ENCODE measurements at regions not wholly inside any gene's neighbourhood (a gene's known extent, or its start where the extent isn't known, plus 50 kb on each side); places are given as distances from the start of the nearest gene placed in this dataset.

DNA sequence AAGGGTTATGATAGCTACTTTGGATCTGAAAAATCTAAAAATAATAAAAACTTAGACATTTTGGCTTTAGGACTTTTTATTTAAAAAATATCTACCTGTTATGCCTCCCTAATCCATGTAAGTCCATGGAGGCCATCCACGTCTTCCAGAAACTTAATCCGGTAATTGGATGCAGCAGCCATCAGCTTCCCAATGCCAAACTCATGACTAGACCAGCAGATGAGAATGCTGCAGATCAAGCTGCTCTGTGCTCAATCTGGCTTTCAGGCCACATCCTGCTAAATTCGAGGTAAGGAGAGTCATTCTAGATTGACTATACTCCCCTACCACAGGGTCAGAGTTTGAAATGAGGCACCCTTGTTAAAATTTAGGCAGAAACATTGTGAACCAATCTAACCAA lies 168.5 kb upstream of the TCERG1L start:
- no peak for DNase-seq (ENCODE audit: low read depth in 1 of 2, low spot score in 1 of 2)

DNA sequence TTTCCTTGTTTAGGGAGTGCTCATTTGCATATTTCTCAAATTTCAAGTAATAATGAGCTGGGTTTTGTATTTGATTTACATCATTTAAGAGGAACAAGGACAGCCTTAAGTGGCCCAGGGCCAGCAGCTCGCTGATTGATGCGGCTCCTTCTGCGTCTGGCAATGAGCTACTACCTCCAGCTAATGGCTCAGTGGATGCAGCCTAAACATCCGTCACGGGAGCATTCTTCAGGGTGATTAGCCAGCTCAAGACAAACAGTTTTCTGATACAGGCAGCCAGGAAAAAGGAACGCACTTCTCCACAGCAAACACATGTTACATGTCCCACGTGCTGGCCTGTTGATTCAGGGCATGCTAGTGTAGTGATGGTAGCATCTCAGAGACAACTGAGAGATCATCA lies 169.3 kb upstream of the TCERG1L start:
- no peak for DNase-seq (ENCODE audit: low read depth in 1 of 2, low spot score in 1 of 2)

DNA sequence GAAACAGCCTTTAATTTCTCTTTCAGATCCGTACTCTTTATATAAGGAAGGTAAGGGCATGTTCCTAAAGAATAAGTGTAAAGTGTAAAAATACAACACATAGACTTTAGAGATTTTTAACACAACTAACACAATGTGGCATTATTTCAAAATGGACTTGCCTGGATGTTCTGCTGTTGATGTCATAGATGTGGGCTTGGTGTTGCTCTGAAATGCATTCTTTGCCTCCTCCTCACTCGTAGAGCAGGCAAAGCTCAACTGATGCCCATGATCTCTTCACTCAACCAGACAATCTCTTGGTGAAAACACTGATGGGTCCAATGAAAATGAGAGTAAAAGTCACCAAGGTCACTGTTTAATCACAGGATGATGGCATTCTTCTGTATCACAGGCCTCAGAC lies 174.2 kb upstream of the TCERG1L start:
- DNase-seq (ENCODE audit: low read depth in 1 of 2, low spot score in 1 of 2) = no peak

DNA sequence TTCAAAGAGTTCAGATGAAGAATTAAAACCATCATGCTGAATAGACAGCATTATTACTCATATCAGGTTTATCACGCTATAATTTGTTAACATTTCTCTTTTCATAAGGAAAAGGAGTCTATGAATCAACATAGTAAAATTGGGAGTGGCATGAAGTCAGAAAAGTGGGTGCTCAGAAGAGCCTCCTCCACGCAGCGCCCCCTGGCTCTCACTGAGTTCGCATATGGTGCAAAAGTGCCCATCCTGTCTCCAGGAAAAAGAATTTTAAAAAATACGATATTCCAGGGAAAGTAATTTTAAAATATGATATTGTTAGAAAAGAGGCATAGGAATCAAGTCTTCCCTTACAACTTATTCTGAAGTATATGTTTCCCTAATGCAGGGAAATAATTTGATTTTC lies 176.3 kb upstream of the TCERG1L start:
- no peak for DNase-seq (ENCODE audit: low read depth in 1 of 2, low spot score in 1 of 2)

DNA sequence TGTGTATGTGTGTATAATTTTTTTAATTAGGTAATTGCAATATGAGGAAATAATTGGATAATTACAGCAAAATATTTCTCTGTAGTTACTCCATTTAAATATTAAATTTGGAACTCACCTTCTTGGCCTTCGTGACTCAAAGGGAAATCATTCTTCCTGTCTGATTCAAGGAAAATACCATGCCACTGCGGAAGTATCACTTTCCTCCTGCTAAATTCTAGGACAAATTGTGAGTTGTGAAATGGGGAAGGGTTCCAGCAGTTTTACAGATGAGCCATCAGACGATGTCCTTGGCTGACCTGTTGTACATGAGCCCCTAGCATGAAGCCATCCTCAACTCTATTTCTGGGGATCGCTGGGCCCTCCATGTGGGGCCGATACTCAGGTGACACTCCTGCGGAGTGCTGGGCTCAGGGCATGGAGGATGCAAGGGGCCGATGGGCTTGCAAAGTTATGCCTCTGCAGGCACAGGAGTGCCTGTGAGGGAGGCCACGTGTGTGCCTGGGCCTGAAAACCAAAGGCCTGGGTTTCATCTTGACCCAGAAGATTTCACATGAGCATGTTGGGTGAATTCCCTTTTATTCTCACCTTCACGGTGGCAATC lies 179.6 kb upstream of the TCERG1L start:
- DNase-seq (ENCODE audit: low read depth in 1 of 2, low spot score in 1 of 2) = no peak

DNA sequence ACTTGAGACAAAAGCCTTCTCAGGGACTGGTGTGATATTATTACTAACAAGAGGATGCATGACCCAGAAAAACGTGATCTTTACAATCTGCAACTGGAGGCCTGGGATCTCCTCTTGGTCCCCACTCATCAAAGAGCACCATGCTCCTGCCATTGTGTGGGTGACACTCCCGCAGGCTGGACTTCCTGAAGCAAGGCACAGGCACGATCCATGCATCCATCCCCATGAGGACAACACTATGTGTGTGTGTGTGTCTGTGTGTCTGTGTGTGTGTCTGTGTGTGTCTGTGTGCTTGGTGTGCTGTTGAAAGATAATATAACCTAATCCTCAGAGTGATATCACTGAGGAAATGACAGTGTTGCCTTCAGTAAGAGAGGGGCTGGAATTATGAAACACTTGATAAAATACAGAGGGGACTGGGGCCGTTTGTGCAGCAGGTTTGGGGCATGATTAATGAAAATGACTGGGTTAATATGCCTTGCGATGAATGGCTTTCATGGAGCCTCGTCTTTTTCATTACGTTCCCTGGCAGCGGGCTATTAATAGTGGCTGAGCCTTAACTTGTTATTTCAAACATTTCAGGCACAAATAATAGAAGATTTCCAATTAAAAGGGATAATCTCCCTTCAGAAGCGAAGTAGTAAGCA lies 180.8 kb upstream of the TCERG1L start:
- no peak for DNase-seq (ENCODE audit: low read depth in 1 of 2, low spot score in 1 of 2)

DNA sequence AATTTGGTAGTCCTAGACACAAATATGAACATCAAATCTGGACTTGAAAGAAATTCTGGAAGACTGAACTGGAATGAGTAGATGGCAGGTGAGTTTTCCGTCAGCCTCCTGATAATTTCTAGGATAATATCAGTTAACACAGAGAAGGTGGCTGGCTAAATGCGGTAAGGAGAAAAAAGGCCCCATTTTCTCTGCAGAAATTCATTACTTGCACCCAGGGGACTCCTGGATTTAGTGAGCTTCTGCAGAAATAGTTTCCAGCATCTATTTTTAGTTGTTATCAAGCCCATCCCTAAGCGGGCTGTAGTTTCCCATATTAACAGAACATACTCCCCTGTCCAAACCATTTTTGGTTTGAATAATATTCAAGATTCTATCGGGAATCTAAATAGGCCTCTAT lies 181.9 kb upstream of the TCERG1L start:
- DNase-seq (ENCODE audit: low read depth in 1 of 2, low spot score in 1 of 2) = no peak

DNA sequence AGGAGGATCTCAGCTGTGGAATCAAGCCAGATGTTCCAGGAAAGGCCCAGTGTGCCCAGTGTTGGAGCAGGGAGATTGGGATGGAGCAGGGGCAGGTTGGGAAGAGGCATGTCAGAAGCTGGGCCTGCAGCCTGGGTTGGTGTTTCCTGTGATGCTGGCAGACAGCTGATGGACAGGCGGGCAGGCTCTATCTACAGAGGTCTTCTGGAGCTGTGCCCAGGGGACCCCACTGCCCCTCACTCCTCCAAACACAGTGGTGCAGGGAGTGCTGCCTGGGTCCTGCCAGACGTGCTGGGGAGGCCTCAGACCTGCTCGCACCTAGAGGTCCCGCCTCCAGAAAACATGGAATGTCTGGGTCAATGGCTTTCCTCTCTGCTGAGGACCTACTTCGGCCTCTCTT lies 182.9 kb upstream of the TCERG1L start:
- DNase-seq (ENCODE audit: low read depth in 1 of 2, low spot score in 1 of 2) = no peak

DNA sequence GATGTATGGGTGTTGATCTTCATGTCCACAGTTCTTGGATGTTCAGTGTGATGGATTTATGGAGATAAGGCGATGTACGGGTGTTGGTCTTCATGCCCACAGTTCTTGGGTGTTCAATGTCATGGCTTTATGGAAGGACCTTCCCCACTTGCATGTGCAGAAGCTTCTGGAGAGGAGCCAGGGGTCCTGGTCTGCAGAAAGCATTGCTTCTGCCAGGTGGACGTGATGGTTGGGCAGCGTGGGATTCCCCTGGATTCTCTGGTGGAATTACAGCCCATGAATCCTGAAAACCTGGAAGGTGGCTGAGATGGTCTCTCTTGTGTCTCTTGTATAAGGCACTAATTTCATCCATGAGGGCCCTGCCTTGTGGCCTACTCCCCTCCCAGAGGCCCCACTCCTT lies 183.7 kb upstream of the TCERG1L start:
- no peak for DNase-seq (ENCODE audit: low read depth in 1 of 2, low spot score in 1 of 2)

DNA sequence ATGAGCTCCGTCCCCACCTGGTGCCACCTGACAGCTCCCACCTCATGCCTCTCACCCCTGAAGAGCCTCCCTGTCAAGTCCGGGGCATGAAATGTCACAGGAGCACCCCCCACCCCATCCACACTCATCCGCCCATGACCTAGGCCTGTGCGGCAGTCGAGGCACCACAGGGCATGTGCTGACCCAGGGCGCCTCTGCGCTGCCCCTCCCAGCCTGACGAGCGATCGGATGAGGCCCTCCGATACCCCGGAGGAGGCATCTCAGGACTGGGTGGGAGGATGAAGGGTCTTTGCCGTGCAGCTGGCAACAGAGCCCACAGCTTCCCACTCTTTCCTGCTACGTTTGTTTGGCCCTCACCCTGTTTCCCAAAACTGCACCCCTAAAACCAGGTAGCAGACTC lies 184.4 kb upstream of the TCERG1L start:
- DNase-seq (ENCODE audit: low read depth in 1 of 2, low spot score in 1 of 2) = no peak

DNA sequence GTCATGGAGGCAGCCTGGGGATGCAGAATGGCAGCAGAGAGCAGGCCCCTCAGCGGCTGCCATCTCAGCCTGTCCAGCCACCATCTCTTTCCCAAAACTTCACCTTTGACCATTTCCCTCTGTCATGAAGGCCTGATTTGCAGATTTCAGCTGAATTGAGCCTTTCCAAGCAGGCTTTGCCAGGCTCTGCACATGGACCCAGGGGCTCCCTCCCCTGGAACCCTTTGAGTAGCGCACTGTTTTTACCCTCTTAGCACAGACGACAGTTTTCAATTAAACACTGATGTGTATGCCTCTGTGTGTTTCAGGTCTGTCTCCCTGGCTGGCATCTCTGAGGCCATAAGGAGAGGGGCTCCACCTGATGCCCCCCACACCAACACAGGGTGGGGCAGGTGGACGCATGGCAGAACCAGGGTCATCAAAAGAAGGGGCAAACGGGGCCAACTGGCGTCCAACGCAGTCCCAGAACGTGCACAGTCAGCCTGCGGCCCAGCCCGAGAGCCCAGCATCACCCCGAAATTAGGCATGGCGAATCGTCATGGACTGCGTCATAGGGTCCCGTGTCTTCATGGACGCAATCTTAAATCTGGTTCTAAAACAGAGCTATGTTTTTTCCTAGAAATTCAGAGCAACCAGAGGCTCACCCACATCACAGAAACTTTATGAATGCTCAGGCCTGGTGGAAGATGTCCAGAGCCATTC lies 185.0 kb upstream of the TCERG1L start:
- no peak for DNase-seq (ENCODE audit: low read depth in 1 of 2, low spot score in 1 of 2)

DNA sequence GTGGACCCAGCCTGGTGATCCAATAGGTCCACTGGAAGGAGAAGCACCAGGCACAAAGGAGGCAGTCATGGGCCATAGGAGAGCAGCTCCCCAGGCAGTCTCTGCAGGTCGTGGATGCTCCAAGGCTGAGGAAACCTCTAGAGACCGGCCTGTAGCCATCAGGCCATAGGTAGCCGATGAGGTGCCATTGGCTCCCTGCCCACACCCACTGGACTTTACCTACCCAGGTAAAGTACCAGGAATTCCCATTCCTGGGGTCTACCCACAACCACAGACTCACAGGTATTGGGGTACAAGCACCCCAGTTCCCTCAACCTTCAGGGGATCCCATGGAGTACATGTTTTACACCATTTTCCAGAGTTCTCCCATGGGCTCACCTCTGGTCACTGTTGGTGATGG lies 188.0 kb upstream of the TCERG1L start:
- no peak for DNase-seq (ENCODE audit: low read depth in 1 of 2, low spot score in 1 of 2)

DNA sequence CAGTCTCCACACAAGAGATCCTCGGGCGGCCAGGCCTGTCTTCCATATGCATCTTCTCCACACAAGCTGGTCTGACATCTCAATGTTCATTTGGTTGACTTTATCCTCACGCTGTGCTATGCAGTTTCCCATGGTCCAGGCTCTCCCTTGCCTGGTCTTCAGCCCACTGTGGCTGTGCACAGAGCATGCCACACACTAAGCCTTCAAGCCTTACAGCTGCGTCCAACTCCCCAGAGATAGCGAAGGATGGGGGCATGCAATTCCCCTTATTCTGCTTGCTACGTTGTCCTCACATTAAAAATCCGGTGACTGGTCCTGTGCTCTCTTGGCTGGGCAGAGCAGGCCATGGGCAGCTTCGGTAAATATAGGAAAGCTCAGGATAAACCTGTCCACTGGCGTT lies 188.7 kb upstream of the TCERG1L start:
- no peak for DNase-seq (ENCODE audit: low read depth in 1 of 2, low spot score in 1 of 2)

DNA sequence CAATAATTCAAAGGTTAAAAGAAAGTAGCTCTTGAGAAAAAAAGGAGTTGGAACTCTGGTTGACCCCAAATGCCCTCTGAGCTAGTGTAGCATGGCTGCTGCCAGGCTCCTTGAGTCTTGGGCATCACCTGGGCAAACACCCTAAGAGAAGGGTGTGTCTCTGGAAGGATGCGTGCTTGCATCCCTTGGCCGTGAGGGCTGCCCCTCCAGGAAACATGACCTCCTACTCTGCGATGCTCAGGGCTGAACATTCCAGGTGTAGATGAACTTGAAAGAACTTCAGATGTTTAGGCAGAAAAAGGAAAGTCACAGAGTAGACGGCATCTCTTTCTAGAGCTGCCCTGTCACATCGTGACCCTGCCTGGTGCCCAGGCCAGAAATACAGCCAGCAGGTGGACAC lies 189.4 kb upstream of the TCERG1L start:
- DNase-seq (ENCODE audit: low read depth in 1 of 2, low spot score in 1 of 2) = no peak

DNA sequence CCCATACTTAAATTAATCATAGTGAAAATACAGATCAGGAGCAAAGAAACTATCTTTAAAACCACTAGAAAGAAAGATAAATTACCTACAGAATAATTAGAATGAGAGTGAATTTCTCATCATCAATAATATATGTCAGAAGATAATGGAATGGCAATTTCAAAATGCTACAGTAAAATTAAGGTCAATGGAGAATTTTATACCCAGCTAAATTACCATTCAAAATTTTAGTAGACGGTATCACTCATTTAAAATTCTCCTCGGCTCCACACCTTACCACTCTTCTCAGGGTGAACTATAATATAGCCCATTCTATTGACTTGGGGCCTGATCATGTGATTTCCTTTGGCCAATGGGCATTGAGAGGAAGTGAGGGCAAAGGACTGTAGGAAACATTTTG lies 192.5 kb upstream of the TCERG1L start:
- DNase-seq (ENCODE audit: low read depth in 1 of 2, low spot score in 1 of 2) = no peak

DNA sequence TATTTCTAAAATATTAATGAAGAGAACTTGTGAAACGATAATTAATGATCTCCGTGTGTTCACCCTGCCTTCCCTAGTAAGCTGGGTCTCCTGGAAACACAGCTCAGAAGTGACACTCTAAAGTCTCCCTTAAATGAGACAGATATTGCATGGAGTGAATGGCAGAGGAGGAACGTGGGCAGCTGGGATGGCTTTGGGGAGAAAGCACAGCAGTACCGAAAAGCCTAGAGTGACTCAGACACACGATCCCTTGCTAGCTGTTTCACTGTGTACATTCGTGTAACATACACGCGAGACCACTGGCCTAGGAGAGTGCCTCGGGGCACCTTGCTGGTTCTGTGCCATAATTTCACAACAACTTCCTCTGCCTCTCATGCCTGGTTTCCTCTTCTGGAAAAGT lies 199.9 kb upstream of the TCERG1L start:
- no peak for DNase-seq (ENCODE audit: low read depth in 1 of 2, low spot score in 1 of 2)

DNA sequence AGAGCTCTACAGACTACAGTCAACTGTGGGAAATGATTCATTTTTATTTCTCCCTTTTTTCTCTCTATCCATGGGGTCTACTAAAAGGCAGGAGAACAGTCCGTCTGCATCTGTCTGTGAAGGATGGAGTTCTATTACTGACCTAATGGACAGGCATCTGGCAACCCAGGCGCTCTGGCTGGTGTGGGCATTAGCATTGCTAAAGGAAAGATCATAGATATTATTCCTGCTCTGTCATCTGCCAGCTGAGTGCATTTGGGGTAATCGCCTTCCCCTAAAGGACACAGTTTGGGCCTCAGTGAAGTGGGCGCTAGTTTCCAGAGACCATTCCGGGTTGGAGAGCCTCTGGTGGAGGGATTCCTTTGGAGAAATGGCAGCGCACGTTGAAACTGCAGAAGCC lies 201.3 kb upstream of the TCERG1L start:
- no peak for DNase-seq (ENCODE audit: low read depth in 1 of 2, low spot score in 1 of 2)

DNA sequence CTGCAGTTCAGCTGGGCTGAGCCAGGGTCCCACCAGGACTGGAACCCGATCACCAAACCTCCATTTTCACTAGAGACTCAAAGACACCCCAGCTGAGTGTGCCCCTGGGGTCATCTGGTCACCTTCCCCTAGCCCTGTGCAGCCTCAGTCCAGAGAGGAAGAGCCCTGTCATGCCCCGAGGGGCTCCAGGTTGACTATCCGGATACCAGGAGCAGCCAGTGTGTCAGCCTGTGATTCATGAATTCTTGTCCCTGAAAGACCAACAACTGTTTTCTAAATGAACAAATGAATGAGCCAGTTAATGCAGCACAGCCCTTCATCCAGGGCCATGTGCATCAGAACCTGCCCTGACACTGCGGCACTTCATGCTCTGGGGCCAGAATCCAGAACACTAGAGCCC lies 201.9 kb upstream of the TCERG1L start:
- no peak for DNase-seq (ENCODE audit: low read depth in 1 of 2, low spot score in 1 of 2)

DNA sequence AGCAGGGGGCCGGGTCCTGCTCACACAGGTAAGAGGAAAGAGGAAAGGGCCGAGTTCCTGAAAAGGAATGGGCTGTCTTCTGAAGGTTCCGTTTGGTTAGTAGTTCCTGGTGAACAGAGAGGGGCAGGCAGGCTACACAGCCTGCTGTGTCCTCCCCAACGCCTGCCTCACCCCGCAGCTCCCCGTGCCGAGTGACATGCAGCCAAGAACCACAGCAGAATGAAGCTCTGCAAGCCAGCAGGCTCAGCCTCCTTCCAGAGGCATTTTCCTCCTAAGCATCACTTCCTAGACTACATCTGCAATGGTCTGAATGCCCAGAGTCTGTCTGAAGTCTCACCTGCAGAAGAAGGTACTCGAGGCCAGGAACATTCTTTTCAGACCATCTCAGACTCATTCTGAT lies 202.4 kb upstream of the TCERG1L start:
- no peak for DNase-seq (ENCODE audit: low read depth in 1 of 2, low spot score in 1 of 2)

DNA sequence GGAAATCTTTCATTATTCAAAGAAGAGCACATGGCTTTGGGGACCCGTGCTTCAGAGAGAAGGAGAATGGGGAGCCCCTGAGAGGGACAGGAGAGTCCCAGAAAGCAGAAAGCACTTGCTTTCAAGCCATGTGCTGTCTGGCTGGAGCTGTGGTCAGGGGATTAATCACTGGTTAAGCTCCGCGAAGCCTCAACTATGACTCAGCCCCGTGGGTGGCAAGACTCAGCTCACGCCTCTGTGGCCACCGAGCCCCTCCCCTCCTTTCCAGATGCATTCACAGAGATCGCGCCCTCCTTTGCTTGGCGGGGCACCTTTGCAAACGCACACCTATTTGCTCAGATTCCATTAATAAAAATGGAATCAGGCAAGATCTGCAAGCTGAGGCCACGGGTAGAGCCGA lies 202.9 kb upstream of the TCERG1L start:
- no peak for DNase-seq (ENCODE audit: low read depth in 1 of 2, low spot score in 1 of 2)

DNA sequence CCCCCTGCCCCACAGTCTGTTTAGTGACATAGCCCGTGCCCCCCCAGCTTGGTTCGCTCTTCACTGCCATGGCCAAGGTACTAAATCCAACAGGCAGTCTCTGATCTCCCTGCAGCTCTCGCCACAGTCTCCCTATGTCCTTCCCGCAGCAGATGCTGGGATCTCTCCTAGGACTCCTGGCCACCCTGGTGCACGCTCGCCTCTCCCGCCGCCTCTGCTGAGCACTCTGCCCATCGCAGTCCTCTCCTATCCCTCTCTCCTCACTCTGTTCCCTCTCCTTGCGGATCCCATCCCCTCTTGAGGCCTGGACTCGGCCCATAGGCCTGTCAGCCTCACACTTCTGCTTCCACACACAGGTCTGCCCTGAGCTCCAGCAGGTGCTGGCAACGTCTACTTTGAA lies 204.8 kb upstream of the TCERG1L start:
- DNase-seq (ENCODE audit: low read depth in 1 of 2, low spot score in 1 of 2) = no peak

DNA sequence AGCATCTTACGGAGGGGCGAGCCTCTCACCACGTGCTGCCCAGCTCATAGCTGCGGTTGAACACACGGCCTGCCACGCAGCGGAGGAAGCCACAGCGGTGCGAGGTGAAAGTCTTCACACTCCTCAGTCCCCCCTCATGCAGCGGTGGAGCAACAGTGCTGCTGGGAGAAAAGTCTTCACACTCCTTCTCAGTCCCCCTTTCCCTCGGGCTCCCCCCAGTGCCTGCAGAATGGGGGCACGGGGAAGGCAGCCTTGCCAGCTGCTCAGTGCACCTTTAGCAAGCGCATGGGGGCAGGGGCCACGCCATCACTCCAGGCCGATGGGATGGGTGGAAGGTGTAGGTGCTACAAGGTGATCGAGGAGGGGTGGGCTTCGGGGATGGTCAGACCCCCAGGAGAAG lies 206.3 kb upstream of the TCERG1L start:
- no peak for DNase-seq (ENCODE audit: low read depth in 1 of 2, low spot score in 1 of 2)
